OCI-LY7 (cell line): ENCODE measurements at regions not wholly inside any gene's neighbourhood (a gene's known extent, or its start where the extent isn't known, plus 50 kb on each side); places are given as distances from the start of the nearest gene placed in this dataset.

Source experiments
- EZH2phosphoT487 ChIP-seq: fragments of 200-600 bp; sonication (generic); IDR thresholded peaks from 2 replicates; pipeline ENCODE4 v1.6.1; 2018; ENCODE audit warnings: low read depth, borderline replicate concordance, mild to moderate bottlenecking, mixed run types, antibody characterized with exemption, low read length, moderate library complexity, mixed read lengths
- TF ChIP-seq, protein P1 (sequence below): fragments of 200-600 bp; sonication (generic); conservative IDR thresholded peaks from 2 replicates; pipeline ENCODE4 v1.5.1; 2014; ENCODE audit warnings: mild to moderate bottlenecking, antibody characterized with exemption, low read length, moderate library complexity, mixed read lengths

DNA sequence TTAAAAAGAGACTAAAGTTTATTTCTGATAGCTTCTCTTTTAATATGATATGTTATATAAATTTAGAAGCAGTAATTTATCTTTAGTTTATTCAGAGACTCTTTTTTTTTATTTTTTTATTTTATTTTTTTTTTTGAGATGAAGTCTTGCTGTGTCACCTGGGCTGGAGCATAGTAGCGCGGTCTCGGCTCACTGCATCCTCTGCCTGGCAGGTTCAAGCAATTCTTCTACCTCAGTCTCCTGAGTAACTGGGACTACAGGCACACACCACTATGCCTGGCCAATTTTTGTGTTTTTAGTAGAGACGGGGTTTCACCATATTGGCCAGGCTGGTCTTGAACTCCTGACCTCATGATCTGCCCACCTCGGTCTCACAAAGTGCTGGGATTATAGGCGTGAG is 89.6 kb downstream of the DISP1 start:
- no peak for TF ChIP-seq EZH2phosphoT487
- TF ChIP-seq, protein P1, sequence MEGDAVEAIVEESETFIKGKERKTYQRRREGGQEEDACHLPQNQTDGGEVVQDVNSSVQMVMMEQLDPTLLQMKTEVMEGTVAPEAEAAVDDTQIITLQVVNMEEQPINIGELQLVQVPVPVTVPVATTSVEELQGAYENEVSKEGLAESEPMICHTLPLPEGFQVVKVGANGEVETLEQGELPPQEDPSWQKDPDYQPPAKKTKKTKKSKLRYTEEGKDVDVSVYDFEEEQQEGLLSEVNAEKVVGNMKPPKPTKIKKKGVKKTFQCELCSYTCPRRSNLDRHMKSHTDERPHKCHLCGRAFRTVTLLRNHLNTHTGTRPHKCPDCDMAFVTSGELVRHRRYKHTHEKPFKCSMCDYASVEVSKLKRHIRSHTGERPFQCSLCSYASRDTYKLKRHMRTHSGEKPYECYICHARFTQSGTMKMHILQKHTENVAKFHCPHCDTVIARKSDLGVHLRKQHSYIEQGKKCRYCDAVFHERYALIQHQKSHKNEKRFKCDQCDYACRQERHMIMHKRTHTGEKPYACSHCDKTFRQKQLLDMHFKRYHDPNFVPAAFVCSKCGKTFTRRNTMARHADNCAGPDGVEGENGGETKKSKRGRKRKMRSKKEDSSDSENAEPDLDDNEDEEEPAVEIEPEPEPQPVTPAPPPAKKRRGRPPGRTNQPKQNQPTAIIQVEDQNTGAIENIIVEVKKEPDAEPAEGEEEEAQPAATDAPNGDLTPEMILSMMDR, result no peak
